GM18867 (cell line): ENCODE measurements at regions not wholly inside any gene's neighbourhood (a gene's known extent, or its start where the extent isn't known, plus 50 kb on each side); places are given as distances from the start of the nearest gene placed in this dataset.

Experiments
- ATAC-seq: cut with Tn5 transposase; IDR thresholded peaks from one replicate; pipeline ENCODE4 v1.9.1; 2021; ENCODE audit warnings: mild to moderate bottlenecking, moderate library complexity; ENCODE audit not compliant: unreplicated experiment

DNA sequence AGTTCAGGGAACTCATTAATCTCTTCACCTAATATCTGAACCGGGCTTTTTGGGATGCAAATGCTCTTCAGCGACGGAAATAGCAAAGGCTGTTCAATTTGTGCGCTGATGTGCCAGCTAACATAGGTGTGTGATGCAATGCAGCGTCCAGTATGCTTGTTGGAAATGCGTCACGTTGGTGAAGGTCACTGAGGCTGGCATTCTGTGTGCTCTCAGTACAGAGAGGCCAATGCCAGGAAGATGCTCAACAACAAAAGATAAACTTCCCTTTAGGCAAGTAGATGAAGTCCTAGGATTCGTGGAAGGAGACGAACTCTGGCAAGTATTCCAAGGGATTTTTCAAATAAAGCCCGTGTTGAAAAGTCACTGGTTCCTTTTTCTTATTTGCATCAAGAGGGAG lies 649.5 kb upstream of the MKI67 start:
- ATAC-seq, result no peak

DNA sequence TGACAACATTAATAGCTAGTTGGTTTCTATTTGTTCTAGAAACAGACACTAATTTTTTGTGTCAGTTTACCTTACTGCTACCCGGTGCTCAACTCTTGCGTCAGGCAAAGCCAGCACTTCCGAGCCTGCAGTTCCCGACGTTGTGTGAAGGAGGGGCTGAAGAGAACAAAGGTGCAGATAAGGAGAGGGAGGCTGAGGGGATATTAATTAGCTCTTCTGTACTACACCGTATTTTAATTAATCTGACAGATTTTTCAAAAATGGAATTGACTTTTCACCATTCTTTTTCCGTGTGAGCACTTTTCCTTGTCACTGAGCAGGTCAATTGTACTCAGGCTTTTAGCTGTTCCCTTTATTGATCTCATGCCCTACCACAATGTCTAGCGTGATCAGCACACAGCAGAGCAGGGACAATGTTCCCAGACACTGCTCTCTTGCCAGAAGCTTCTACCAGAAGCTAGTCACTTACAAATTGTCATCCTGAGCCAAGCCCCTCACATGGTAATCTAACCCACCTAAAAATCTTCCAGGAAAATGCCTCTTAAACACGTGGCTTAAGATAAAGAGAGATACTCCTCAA lies 650.5 kb upstream of the MKI67 start:
- no peak for ATAC-seq

DNA sequence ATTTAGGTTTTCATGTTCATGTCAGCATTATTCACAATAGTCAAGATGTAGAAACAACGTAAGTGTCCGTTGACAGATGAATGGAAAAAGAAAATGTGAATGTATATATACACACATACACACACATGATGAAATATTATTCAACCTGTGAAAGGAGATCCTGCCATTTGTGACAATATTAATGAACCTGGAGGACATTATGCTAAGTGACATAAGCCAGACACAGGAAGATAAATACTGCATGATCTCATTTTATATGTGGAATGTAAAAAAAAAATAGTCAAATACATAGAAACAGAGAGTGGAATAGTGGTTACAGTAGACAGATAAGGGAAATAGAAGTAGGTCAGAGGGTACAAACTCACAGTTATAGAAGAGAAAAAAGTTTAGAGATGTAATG lies 651.1 kb upstream of the MKI67 start:
- no peak for ATAC-seq

DNA sequence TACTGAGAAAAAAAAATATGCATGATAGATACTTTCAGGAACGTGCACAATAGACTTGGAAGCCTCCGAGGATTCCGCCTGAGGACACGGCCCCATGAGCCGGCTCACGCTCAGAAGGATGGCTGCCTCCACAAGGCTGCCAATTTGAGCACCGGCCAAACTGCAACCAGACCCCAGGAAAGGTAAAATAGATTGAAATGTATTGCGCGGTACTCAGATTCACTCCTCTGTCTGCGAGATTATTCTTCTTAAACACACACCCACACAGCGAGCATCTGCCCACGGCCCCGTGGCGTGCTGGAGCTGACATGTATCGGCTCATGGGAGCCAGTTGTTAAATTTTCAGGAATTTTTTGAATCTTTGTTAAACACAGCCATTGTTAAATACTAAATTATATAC lies 653.2 kb upstream of the MKI67 start:
- no peak for ATAC-seq

DNA sequence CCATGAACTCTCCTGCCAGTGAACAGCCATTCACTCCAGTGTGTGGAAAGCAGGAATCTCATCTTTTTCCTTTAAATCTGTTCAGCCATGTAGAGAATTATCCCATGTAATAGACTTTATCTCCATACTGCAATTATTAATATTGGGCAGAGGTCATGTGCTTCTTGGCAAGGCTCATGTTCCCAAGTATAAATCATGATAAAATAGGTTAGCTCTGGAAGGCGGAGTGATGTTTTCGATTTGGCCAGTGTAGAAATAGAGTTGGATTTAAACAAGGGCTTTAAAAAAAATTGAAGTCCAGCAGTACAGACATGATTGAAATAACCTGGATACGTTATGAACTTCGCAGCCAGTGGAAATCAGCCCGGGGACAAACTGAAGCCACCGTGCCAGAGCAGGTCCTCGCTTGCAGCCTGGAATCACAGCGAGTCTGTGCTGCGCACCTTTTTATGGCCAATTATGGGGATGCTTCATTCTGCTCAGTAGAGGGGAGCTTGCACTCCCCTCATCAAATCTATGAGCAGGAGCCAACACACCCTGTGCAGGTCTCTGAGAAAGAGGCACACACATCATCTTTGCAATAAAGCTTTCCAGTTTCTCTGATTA lies 654.0 kb upstream of the MKI67 start:
- ATAC-seq, result no peak

DNA sequence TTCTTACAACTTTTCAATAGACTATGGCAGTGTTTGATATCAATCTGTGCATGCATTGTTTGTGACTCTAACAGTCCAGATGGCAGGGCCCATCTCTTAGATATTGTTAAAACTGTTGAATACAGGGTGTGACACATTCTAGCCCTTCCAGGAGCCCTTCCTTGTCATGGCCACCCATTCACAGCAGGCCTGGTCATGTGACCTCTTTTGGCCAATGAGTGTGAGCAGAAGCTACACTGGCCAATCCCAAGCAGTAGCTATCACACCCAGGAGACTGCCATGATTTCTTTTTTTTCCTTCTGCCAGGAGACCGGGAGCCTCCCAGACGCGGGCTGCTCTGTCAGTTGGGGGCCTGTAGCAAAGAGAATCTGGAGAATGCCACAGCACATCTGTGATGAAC lies 655.4 kb upstream of the MKI67 start:
- no peak for ATAC-seq

DNA sequence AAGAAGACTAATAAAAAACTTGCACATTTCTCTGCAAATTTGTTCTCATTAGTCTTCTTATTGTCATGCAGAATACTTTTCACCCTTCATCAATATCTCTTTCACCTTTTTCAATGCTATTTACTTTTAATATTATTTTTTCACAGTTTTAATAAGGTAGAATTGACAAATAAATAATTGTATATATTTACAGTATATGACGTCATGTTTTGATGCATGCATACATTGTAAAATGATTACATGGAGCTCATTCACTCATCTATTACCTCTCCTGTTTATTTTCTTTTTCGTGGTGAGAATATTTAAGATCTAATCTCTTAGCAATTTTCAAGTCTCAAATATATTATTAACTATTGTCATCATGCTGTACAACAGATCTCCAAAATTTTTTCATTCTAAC lies 658.2 kb upstream of the MKI67 start:
- ATAC-seq, result no peak

DNA sequence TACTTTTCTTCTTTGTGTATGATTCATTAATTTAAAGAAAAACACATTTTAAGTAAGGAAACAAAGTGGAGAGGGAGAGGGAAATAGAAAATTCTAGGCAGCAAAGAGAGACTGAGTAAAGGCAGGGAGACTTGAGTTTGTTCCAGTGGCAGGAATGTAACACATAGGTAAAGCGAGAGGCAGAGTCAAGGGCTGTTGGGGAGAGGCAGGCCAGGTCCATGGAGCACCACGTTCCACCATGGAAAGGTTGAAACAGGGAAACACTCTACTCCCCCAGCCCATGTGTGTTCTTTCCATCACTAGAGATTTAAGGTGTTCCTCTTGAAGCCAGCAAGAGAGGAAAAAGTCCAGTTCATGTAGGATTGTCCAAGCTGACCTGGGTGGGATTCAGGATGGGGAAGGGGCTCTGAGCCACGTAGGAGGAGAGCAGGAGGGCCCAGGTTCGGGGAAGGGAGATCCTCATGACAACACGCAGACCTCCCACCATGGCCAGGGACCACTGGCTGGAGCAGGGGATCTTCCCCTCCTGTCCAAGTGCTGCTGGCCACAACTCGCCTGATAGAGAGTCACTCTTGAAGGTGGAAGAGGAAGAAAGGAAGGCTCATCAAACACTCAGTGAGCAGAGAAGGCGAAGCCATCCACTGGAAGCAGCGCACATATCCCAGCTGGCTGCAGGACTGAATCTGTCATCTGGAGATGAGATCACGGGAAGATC lies 666.4 kb upstream of the MKI67 start:
- no peak for ATAC-seq

DNA sequence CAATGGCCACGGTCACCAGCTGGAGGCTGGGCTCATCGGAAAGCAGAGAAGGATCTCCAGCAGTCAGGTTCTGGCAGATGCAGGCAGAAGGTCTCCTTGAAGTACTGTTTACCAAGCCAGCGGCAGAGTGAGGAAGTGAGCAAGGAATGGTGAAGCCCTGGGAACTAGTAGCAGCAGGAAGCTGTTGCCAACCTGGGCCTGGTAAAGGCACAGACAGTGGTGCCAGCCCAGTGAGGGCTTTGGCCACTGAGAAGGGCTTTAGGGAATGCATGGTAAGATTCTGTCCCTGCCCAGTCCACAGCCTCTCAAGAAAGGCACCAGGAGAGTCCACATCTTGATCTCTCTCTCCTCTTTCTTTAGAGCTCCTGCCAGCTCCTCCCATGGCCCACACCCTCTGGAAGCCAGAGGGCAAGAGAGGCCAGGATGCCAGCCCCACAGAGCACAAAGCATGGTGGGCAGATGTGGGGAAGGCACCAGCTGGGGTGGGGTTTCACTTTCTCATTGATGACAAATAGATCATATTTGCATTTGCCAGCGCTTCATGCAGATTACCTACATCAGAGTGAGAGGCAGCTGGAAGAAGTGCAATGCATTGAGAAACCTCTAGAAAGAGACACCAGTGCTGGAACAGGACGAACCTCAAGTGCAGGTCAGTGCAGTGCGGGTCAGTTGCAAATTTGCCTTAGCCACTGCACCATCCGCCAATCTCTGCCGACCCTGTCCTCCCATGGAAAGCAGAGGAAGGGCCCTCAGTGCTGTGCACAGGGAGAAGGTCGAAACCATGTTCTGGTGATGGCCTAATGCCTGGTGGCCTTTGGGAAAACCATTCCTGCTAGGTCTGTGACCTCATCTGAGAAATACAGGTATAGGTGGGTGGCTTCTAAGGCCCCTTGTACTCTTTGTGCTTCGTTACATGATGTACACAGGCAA lies 667.8 kb upstream of the MKI67 start:
- ATAC-seq, result no peak

DNA sequence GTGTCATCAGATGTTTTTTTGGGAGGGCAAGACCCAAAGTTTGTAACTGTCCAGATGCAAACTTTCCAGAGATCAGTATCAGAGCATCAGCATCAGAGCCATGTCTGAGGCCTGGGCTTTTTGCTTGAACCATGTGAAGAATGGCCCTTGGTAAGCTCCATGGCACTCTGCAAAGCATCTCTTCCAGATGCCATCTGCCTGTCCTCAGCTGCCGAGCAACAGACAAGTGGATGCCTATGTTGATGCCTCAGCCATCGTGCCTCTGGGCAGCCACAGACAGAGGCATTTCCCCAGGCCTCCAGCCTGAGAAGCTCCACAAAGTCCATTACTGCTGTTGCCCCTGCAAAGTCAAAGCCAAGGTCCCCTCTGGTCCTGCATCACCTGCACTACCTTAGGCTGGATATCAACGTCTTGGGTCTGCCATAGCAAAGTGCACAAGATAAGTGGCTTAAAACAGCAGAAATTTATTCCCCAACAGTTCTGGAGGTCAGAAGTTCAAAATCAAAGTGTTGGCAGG lies 670.2 kb upstream of the MKI67 start:
- no peak for ATAC-seq

DNA sequence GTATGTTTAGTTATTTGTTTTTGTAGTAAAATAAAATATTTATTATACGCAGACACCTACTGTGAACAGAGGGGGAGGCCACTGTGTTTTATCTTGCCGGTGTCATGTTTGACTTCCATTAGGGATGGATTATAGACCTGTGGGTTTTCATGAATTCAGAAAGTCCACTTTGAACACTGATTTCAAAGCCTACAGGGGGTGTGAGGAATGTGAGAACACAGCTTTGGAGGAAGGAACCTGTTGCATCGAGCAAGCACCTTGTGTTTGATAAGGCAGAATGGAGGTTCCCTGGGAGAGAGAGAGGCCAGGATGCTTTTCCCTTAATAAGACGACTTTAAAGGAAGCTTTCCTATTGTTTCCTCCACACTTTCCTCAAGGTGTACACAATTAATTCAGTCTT lies 665.0 kb upstream of the MGMT start:
- no peak for ATAC-seq

DNA sequence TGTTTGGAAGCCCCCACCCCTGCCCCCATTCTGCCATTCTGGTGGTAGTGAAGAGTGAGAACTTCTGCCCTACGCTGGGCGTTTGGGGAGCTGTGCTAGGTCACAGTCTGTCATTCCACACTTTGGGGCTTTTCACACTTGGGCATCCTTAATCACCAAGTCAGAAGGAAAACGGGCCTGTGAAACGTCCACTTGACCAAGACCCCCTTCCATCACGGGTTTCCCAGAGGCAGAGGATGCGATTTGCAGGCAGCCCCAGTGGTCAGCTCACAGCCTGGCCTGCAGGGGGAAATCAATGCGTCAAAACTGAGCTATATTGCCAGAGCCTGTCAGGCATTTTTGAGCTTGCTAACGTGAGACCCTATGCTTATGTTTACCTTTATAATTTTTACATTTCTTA lies 663.3 kb upstream of the MGMT start:
- no peak for ATAC-seq

DNA sequence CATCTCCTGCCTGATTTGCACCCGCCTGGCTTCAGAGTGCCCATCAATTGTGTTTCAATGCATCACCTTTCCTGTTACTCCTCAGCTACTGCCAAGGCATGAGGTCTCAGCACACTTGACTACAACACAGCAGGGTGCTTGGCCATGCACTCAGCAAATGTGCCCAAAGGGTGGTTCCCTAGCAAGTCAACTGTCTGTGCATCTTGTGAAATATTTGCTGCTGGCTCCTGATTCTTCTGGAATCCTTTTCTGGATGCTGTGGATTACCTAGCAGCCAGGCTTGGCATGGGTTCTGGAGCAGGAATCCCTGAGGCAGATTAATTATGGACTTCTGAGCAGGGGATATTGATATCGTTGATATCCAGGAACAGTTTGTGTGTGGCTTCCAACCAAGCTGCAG lies 662.6 kb upstream of the MGMT start:
- no peak for ATAC-seq

DNA sequence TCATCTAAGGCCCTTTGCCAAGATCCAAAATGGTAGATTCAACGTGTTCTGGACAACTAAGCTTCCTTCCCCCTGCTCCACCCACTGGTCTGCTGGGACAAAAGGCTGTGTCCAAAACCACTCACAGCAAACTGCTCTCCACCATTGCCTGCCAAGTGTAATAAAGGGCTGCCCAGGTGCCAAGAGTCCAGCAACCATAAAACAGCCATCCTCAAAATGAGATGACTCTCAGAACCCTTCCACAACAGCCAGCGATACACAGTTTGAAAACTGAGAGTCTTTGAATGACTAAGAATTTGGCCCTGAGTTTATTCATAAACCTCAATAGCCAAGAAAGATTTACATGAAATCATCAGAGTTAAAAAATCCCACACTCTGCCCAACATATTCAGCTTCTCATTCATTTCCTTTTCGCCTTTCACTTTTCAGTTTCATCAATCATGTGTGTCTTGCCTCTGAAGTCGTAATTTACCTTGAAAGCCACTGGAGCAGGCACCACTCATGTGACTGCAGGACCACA lies 658.1 kb upstream of the MGMT start:
- ATAC-seq, result peak; percentile 68

DNA sequence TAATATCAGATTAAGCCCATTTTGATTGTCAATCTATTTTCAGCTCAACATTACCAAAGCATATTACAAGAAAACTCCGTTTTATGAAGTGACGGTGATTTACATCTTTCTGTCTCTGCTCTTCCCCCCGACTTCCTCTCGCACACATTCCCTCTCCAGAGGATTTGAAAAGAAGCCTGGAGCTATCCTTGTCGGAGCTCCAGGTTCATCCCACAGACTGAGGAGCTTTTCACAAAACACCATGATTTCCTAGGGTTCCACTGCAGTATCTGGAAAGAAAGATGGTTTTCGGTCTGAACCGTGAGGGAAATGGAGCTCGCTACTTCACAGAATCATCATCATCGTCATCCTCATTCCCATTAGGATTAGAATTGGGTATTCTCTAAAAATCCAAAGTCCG lies 655.5 kb upstream of the MGMT start:
- no peak for ATAC-seq

DNA sequence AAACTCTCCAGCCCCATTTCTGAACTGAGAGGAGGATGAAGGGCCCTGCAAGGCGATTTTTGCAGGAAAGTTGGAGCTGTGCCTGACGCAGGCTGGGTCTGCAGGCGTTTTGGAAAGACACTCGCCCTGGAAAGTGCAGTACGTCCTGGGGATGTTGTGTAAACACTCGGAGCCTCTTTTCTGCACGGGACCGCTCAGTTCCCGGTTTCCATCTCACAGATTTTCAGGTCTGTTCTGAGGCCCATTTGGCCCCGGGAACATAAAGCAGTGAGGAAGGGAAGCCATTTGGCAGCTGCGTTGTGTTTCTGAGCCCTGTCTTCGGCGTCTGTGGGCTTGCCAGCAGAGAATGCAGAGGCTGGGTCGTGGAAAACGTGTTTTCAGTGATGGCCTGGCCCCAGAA lies 655.0 kb upstream of the MGMT start:
- ATAC-seq, result no peak

DNA sequence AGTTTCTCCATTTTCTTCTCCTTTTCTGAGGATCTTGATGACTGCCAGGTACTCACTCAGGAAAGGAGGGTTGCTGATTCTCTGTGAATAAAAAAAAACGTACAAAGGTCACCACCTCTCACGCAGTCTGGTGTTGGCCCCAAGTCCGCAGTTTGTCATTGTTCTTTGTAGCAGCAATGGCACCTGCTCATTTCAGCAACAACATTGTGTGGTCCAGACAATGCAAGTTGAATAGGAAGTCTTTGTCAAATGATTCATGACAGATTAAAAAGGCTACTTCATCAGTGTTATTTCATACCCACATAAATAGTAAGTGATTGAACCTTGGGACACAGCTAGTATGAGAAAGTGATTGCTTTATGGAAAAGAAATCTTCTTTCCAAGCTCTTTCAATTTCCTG lies 653.5 kb upstream of the MGMT start:
- ATAC-seq, result no peak

DNA sequence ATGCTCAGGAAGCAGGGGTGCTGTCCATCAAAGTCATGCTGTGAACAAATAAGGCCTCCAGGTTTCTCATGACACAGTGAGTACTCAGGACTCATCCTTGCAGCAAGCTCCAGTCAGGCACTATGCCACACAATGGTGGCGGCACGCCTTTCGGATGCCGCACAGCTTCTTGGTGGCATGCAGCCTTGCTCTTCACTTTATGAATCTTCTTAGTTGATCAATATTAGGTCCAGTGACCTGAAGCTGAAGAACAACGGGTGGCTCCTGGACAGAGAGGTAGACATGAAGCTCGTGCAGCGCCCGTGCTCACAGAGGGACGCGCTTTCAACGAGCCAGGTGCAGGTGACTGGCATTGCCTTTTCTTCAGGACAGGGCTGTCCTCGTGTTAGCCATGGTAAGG lies 653.0 kb upstream of the MGMT start:
- no peak for ATAC-seq

DNA sequence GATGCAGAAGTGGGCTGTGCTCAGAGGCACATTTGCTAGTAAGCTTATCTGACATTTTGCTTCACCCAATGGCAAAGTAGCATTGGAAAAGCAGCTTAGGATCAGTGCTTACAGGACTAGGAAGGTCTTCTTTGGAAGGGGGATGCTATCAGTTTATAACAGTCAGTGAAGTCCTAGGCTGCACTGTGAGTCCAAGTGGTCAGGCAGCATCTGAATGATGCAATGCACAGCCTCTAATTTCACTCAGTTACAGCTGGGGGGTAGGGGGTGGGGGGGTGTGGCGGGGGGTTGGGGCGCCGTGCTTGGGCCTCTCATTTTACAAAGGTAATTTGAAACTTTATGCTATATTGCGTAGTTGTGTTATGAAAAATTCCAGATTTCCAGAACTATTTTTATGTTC lies 652.3 kb upstream of the MGMT start:
- no peak for ATAC-seq

DNA sequence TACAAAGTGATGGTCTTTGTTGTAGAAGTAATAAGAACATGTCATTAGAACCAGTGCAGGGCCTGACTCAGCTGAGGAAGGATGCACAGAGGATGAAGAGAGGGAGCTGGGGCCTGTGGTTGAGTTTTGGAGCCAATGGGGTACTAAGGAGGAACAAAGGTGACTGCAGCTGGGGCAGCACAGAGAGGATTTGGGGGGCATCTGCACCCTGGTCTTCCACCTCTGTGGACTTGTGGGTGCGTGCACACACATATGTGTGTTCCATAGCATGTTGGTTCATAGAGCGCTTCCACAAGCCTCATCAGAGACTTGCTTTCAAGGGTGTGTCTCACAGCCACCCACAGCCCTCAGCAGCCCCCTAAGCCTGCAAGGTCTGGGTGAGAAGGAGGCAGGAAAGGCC lies 650.3 kb upstream of the MGMT start:
- no peak for ATAC-seq

DNA sequence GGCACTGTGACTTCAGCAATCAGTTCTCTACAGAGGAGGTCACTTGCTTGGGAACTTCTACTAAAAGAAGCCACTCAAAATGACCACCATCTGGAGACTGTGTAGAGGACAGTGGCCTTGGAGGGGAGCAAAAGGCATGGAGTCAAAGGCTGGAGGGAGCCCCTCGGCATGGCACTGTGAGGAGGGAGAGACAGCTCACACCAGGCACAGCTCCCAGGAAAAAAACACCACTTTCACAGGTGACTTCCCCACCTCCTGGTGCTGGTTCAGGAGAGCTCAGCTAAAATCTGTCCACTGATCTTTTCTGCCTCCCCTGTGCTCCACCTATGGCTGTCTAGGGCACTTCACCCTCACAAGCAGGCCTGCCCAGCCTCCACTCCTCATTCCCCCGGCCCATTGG lies 649.4 kb upstream of the MGMT start:
- no peak for ATAC-seq
